GM11168 (cell line): ENCODE measurements at regions not wholly inside any gene's neighbourhood (a gene's known extent, or its start where the extent isn't known, plus 50 kb on each side); places are given as distances from the start of the nearest gene placed in this dataset.
"Not testable (repeated sequence)": the region's sequence is repeated elsewhere in the genome, so short reads cannot be mapped to it uniquely, and the experiment has no call there.

ENCODE experiments used
- in situ Hi-C: fragments of 300-500 bp; cut with MboI; formaldehyde crosslinking; loops from one replicate; pipeline ENCODE4 v1.12.0; 2022; ENCODE audit warnings: low sequenced_read_pairs; ENCODE audit not compliant: unreplicated experiment

- in situ Hi-C loops, result no loop called here
These were observed 93.0 kb upstream of the KCTD7 start for GRCh38 chr7:66535414-66536329.

DNA sequence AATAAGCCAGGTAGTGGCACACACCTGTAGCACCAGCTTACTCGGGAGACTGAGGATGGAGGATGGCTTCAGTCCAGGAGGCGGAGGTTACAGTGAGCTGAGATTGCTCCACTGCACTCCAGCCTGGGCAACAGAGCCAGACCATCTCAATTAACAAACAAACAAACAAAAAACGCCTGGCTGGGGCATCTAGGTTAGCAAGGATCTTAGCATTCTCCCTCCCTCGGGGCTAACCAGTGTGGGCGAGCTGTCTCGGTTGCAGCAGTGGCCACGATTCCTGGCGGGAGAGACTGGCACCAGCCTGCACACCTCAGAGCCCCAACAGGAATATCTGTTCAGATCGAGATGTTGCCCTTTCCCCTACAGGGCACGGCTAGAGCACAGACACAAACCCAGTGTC, 91.3 kb upstream of the KCTD7 start:
- in situ Hi-C loops, result no loop called here

DNA sequence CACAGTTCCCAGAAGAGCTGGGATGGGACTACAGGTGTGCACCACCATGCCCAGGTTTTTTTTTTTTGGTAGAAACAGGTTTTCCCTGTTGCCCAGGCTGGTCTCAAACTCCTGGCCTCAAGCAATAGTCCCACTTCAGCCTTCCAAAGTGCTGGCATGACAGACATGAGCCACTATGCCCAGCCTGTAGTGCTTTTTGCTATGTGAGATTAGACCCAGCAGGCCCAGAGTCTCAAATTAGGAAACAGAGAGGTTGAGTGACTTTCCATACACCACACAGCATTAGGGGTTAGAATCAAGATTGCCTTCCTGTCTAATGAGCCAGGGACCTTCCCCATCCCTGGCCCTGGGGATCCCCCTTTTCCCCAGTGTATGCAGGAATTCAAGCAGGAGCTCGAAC, 90.8 kb upstream of the KCTD7 start:
- in situ Hi-C loops, result no loop called here

GRCh38 chr7:66539264-66539623, 89.4 kb upstream of the KCTD7 start:
- in situ Hi-C loops, result no loop called here

- in situ Hi-C loops, result no loop called here
These were observed 88.7 kb upstream of the KCTD7 start for GRCh38 chr7:66539902-66540375.

DNA sequence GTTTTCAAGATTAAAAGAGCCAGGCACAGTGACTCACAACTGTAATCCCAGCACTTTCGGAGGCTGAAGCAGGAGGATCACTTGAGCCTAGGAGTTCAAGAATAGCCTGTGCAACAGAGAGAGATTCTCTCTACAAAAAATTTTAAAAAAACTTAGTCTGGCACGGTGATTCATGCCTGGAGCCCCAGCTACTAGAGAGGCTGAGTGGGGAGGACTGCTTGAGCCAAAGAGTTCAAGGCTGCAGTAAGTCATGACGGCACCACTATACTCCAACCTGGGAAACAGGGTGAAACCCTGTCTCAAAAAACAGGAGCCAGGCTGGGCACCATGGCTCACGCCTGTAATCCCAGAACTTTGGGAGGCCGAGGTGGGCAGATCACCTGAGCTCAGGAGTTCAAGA, 86.6 kb upstream of the KCTD7 start:
- in situ Hi-C loops, result no loop called here

DNA sequence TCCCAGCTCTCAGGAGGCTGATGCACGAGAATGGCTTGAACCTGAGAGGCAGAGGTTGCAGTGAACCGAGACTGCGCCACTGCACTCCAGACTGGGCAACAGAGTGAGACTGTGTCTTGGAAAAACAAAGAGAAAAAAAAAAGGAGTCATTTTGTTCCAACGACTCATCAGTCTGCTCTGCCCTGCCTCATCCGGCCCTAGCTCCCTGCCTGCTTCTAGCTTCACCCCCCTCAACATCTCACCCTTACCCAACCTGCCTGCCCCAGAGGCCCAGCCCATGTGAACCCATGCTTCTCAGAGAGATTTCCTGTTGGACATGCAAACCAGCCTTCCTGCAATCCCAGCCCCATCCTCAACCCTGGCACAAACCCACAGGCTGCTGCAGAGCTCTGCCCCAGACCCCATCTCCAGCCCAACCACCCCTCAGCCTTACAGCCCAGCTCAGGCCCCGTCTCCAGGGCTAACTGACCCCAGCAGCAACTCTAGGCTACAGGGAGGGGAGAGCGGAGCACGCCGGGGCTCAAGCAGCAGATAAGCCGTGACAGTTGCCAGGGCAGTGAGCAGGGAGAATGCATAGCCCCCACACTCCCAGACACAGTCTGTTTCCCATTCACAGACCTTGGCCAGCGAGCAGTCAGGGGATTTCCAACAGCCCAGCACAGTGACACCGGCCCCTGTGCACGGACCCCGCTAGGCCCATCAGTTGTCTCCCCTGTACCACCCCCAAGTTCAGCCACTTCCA, 86.0 kb upstream of the KCTD7 start:
- in situ Hi-C loops, result no loop called here

DNA sequence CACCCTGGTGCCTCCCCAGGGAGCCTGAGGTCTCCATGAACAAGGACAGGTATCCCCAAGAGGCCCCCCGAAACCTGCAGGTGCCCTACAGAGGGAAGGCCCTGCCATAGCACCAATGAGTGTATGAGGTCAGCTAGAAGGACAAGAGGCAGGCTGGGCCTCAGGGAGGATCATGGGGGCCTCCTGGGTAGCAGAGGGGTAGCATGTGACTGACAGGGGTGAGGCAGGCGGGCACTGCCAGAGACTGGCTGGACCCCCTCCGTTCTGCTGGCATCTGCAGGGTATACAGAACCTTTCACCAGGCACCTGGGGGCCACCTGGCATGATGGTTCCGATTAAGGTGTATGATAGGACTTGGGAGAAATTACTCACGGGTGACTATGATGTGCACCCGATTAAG, 79.2 kb upstream of the KCTD7 start:
- in situ Hi-C loops, result no loop called here

DNA sequence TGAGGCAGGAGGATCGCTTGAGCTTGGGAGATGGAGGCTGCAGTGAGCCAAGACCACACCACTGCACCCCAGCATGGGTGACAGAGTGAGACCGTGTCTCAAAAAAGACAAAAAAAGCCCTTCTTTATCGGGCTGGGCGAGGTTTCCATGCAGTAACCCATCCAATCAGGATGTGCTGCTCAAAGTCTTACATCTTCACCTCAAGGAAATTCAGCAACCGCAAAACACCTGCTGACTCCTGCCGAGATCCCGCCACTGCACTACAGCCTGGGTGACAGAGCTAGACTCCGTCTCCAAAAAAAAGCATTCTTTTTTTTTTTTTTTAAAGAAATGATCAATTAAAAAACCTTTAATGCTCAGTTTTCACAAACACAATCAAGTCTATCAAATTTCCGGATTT, 75.7 kb upstream of the KCTD7 start:
- in situ Hi-C loops, result no loop called here

GRCh38 chr7:66553675-66554074, 75.0 kb upstream of the KCTD7 start:
- in situ Hi-C loops, result not testable (repeated sequence)

GRCh38 chr7:66554291-66554690, 74.4 kb upstream of the KCTD7 start:
- in situ Hi-C loops, result not testable (repeated sequence)

DNA sequence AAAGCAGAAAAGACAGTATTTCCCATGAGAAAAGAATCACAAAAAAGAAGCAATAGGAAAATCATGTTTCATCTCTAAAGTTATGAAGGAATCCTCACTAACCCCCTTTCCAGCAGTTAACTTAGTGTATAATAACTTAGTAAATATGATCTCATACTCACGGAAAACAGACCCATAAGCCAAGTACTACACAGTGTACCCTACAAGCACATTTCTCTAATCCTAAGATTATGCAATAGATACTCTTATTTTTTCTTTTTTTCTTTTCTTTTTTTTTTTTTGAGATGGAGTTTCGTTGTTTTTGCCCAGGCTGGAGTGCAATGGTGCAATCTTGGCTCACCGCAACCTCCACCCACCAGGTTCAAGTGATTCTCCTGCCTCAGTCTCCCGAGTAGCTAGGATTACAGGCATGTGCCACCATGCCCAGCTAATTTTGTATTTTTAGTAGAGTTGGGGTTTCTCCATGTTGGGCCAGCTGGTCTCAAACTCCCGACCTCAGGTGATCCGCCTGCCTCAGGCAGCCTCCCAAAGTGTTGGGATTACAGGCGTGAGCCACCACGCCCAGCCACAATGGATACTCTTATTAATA, 73.7 kb upstream of the KCTD7 start:
- in situ Hi-C loops, result not testable (repeated sequence)

- in situ Hi-C loops, result no loop called here
These were observed 72.5 kb upstream of the KCTD7 start for GRCh38 chr7:66556177-66556548.

GRCh38 chr7:66556549-66557213, 72.0 kb upstream of the KCTD7 start:
- in situ Hi-C loops, result no loop called here

DNA sequence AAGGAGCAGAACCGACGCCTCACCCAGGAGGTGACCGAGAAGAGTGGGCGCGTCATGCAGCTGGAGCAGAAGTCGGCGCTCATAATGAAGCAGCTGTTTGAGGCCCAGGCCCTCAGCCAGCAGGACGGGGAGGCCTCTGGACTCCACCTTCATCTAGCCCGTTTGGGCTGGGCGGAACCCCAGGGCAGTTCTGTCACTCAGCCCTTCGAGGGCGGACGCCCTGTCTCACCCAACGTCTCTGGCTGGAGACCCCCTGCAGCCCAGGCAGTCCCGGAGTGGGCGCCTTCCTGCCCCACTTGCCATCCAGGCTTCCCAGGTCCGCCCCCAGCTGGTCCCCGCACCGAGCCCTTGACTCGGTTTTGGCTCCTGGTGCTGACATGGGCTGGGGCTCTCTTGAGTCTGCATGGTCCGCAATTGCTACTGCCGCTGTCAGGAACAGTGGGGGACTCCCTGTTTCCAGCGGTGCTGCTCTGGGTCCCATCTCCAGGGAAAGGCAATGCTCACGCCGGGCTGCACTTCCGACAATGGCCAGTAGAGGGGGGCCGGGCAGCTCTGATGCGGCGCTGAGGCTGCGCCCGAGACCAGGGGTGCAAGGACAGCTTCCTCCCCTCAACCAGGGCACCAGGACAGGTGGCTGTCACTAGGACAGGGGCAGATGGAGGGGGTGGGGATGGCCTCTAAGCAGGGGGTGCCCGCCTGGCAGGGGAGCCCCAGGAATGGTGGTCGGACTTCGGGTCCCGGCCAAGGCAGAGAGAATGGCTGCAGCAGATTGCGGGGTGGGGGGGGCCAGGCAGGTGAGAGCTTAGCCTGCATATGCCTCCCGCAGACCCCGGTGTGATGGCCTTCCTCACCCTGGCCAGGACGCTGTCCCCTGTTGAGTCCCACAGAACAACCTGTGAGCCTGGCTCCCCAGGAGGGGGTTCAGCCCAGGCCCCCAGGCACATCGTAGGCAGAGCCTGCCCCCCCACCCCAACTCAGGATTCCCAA, 71.2 kb upstream of the KCTD7 start:
- in situ Hi-C loops, result no loop called here

DNA sequence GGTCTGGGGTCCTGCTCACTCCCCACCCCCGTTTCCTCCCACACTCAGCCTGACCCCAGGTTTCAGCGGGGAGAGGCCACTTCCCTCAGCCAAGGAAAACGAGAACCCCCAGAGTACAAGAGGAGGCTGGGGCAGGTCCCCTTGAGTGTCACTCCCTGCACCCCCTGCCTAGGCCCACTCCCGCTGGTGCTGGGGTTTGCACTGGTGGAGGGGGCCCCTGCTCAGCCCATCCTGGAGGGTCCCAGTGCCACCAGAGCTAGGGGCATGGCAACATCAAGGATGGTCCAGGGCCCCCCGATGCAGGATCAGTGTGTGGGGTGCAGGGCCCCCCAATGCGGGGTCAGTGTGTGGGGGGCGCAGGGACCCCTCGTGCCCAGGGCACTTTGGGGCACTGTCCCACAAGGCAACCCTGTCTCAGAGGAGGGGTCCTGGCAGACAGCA, 70.5 kb upstream of the KCTD7 start:
- in situ Hi-C loops, result no loop called here

- in situ Hi-C loops, result no loop called here
These were observed 69.8 kb upstream of the KCTD7 start for GRCh38 chr7:66558660-66559465.

DNA sequence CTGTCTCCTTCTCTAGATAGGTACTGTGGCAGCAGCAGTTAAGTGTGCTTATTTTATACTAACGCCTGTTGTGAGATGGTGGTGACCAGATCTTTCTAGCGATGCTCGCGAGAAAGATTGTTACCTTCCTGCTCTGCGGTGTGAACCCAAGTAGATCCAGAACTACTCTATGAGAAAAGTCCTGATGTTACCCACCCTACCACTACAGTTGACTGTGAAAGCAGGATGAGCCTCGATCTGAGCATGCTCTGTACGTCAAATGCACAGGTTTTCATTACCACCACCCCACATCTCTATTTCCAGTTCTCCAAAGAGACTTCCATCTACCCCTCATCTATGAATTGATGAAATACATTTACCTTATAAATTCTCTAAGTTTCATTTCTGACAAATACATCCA, 64.6 kb upstream of the KCTD7 start:
- in situ Hi-C loops, result loop anchor here (10.0 kb wide), 1 partner anchor 231 kb away; no protein-coding TSS in a partner anchor

GRCh38 chr7:66570179-66570578, 58.5 kb upstream of the KCTD7 start:
- in situ Hi-C loops, result not testable (repeated sequence)
